ENCODE measurements at regions not wholly inside any gene's neighbourhood (a gene's known extent, or its start where the extent isn't known, plus 50 kb on each side); places are given as distances from the start of the nearest gene placed in this dataset.
"Not testable (repeated sequence)": the region's sequence is repeated elsewhere in the genome, so short reads cannot be mapped to it uniquely, and the experiment has no call there.

GRCh38 chr15:47039225-47039624, 678.1 kb upstream of the SEMA6D start:
- Histone ChIP-seq H2AFZ (ENCODE audit: low read depth, low read length, severe bottlenecking) (no peak overlapping the region), H3K27ac (ENCODE audit: low read depth, low read length) (no peak overlapping the region), H3K4me3 (ENCODE audit: insufficient read depth, low read length, poor library complexity, severe bottlenecking) (no peak overlapping the region), H3K79me2 (ENCODE audit: insufficient read depth, low read length) (no peaks in the 10 kb centered on the region), H3K9me2 (replicated peaks; ENCODE audit: insufficient read depth, low read length) (no peaks in the 10 kb centered on the region), H3F3A (ENCODE audit: insufficient read depth) (no peaks in the 10 kb centered on the region), H3K9ac (ENCODE audit: low read length) (no peak overlapping the region), H4K20me1 (ENCODE audit: low read depth, low read length) (no peaks in the 10 kb centered on the region), H3K36me3 (ENCODE audit: low read length) (no peaks in the 10 kb centered on the region), H3K9me3 (ENCODE audit: insufficient read depth, low read length) (no peaks in the 10 kb centered on the region), H3K27me3 (ENCODE audit: low read length) (no peaks in the 10 kb centered on the region), H3K4me2 (ENCODE audit: low read depth, low read length, poor library complexity, severe bottlenecking) (no peak overlapping the region)
- no peak for TF ChIP-seq EZH2phosphoT487 (conservative IDR thresholded peaks at IDR 0.05; ENCODE audit: low read length)
- no peak for TF ChIP-seq CTCF (IDR thresholded peaks at IDR 0.05; ENCODE audit: insufficient read depth, low read length, poor library complexity, severe bottlenecking)

GRCh38 chr15:47041301-47041700, 676.0 kb upstream of the SEMA6D start:
- Histone ChIP-seq H3K79me2 (ENCODE audit: insufficient read depth, low read length) (no peaks in the 10 kb centered on the region), H3K36me3 (ENCODE audit: low read length) (no peaks in the 10 kb centered on the region), H3K9ac (ENCODE audit: low read length) (no peak overlapping the region), H3K27me3 (ENCODE audit: low read length) (no peaks in the 10 kb centered on the region), H3K27ac (ENCODE audit: low read depth, low read length) (no peak overlapping the region), H3K4me2 (ENCODE audit: low read depth, low read length, poor library complexity, severe bottlenecking) (no peak overlapping the region), H3K4me3 (ENCODE audit: insufficient read depth, low read length, poor library complexity, severe bottlenecking) (no peak overlapping the region), H3F3A (ENCODE audit: insufficient read depth) (no peaks in the 10 kb centered on the region), H3K9me3 (ENCODE audit: insufficient read depth, low read length) (no peaks in the 10 kb centered on the region), H4K20me1 (ENCODE audit: low read depth, low read length) (no peaks in the 10 kb centered on the region), H2AFZ (ENCODE audit: low read depth, low read length, severe bottlenecking) (no peak overlapping the region), H3K9me2 (replicated peaks; ENCODE audit: insufficient read depth, low read length) (no peaks in the 10 kb centered on the region)
- TF ChIP-seq CTCF (IDR thresholded peaks at IDR 0.05; ENCODE audit: insufficient read depth, low read length, poor library complexity, severe bottlenecking) (no peak), EZH2phosphoT487 (conservative IDR thresholded peaks at IDR 0.05; ENCODE audit: low read length) (no peak)

DNA sequence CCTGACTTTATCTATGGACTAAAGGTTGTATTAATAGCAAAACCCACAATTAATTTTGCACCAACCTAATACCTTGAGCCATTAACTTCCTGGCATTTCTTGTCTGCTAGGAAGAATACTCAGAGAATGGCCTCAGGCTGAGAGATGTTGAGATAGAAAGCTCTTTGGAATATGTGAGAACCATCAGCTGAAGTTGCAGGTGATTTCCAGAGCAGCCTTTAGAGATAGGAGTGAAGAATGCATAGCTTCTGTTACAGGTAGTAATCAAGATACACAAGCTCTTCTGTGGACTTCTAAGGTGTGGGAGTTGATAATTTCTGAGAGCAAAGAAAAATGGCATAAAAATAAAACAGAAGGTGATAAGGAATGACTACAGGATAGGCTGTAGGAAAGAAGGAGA, 669.3 kb upstream of the SEMA6D start:
- not testable (repeated sequence) for H3K27me3 ChIP-seq (ENCODE audit: low read length); H4K20me1 ChIP-seq (ENCODE audit: low read depth, low read length); H2AFZ ChIP-seq (ENCODE audit: low read depth, low read length, severe bottlenecking); H3K4me3 ChIP-seq (ENCODE audit: insufficient read depth, low read length, poor library complexity, severe bottlenecking); H3K9me2 ChIP-seq (replicated peaks; ENCODE audit: insufficient read depth, low read length); H3K9ac ChIP-seq (ENCODE audit: low read length); H3K79me2 ChIP-seq (ENCODE audit: insufficient read depth, low read length); H3K27ac ChIP-seq (ENCODE audit: low read depth, low read length); H3K4me2 ChIP-seq (ENCODE audit: low read depth, low read length, poor library complexity, severe bottlenecking); H3K9me3 ChIP-seq (ENCODE audit: insufficient read depth, low read length); H3K36me3 ChIP-seq (ENCODE audit: low read length); H3F3A ChIP-seq (ENCODE audit: insufficient read depth)

- H3K9me3 ChIP-seq (ENCODE audit: insufficient read depth, low read length), result no peaks in the 10 kb centered on the region
Measured at GRCh38 chr15:47066392-47066791, 650.9 kb upstream of the SEMA6D start.

DNA sequence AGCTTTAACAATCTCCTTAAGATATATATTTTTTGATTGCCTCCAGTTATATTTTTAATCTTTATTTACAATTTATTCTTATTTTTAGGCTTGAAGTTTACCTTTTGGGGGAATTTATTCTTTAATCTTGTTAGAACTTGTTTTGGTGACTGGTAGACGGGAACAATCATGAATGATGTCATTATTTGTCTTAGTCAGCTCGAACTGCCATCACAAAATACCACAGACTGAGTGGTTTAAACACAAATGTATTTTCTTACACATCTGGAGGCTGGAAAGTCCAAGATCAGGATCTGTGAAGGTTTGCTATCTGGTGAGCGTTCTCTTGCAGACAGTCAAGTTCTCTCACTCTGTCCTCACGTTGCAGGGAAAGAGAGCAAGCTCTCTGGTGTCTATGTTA, 639.5 kb upstream of the SEMA6D start:
- not testable (repeated sequence) for H3K9me2 ChIP-seq (replicated peaks; ENCODE audit: insufficient read depth, low read length); H3K27me3 ChIP-seq (ENCODE audit: low read length); H3K9ac ChIP-seq (ENCODE audit: low read length); H4K20me1 ChIP-seq (ENCODE audit: low read depth, low read length); H3K4me2 ChIP-seq (ENCODE audit: low read depth, low read length, poor library complexity, severe bottlenecking); H3F3A ChIP-seq (ENCODE audit: insufficient read depth); H3K27ac ChIP-seq (ENCODE audit: low read depth, low read length); H3K9me3 ChIP-seq (ENCODE audit: insufficient read depth, low read length); H3K4me3 ChIP-seq (ENCODE audit: insufficient read depth, low read length, poor library complexity, severe bottlenecking); H3K36me3 ChIP-seq (ENCODE audit: low read length); H2AFZ ChIP-seq (ENCODE audit: low read depth, low read length, severe bottlenecking); H3K79me2 ChIP-seq (ENCODE audit: insufficient read depth, low read length)

More at GRCh38 chr15:47066392-47066791, 650.9 kb upstream of the SEMA6D start:
- no peak overlapping the region for H3K4me2 ChIP-seq (ENCODE audit: low read depth, low read length, poor library complexity, severe bottlenecking)
- no peaks in the 10 kb centered on the region for H3F3A ChIP-seq (ENCODE audit: insufficient read depth)
- H3K36me3 ChIP-seq (ENCODE audit: low read length), result no peaks in the 10 kb centered on the region
- TF ChIP-seq CTCF (IDR thresholded peaks at IDR 0.05; ENCODE audit: insufficient read depth, low read length, poor library complexity, severe bottlenecking), result no peak
- no peak for TF ChIP-seq EZH2phosphoT487 (conservative IDR thresholded peaks at IDR 0.05; ENCODE audit: low read length)
- no peaks in the 10 kb centered on the region for H3K27me3 ChIP-seq (ENCODE audit: low read length)
- no peaks in the 10 kb centered on the region for H3K79me2 ChIP-seq (ENCODE audit: insufficient read depth, low read length)
- H4K20me1 ChIP-seq (ENCODE audit: low read depth, low read length), result no peaks in the 10 kb centered on the region
- no peak overlapping the region for H3K4me3 ChIP-seq (ENCODE audit: insufficient read depth, low read length, poor library complexity, severe bottlenecking)
- H3K27ac ChIP-seq (ENCODE audit: low read depth, low read length), result no peak overlapping the region
- H3K9ac ChIP-seq (ENCODE audit: low read length), result no peak overlapping the region
- H3K9me2 ChIP-seq (replicated peaks; ENCODE audit: insufficient read depth, low read length), result no peaks in the 10 kb centered on the region
- no peak overlapping the region for H2AFZ ChIP-seq (ENCODE audit: low read depth, low read length, severe bottlenecking)

Measured in SU-DHL-6 (cell line).